Brain pericyte (primary cell): ENCODE measurements at regions not wholly inside any gene's neighbourhood (a gene's known extent, or its start where the extent isn't known, plus 50 kb on each side); places are given as distances from the start of the nearest gene placed in this dataset.
"Not testable (repeated sequence)": the region's sequence is repeated elsewhere in the genome, so short reads cannot be mapped to it uniquely, and the experiment has no call there.

Experiments used
- DNase-seq: peaks from one replicate; pipeline ENCODE4 v3.0.0-alpha.2; 2012; ENCODE audit warnings: low read depth, low spot score

GRCh38 chr2:234861841-234862735 lies 89.7 kb upstream of the SH3BP4 start:
- DNase-seq = no peak

- not testable (repeated sequence) for DNase-seq
These were observed 92.4 kb upstream of the SH3BP4 start for GRCh38 chr2:234859330-234859872.

GRCh38 chr2:234858790-234859329 lies 93.0 kb upstream of the SH3BP4 start:
- no peak for DNase-seq

GRCh38 chr2:234858145-234858544 lies 93.7 kb upstream of the SH3BP4 start:
- no peak for DNase-seq

- DNase-seq = no peak
These were observed 98.1 kb upstream of the SH3BP4 start for GRCh38 chr2:234853729-234854128.

GRCh38 chr2:234852941-234853340 lies 98.9 kb upstream of the SH3BP4 start:
- no peak for DNase-seq

GRCh38 chr2:234852035-234852434 lies 99.8 kb upstream of the SH3BP4 start:
- no peak for DNase-seq

- no peak for DNase-seq
These were observed 100.4 kb upstream of the SH3BP4 start for GRCh38 chr2:234851451-234851850.

- no peak for DNase-seq
These were observed 101.0 kb upstream of the SH3BP4 start for GRCh38 chr2:234850818-234851217.

- no peak for DNase-seq
These were observed 102.1 kb upstream of the SH3BP4 start for GRCh38 chr2:234849678-234850077.

GRCh38 chr2:234848578-234848977 lies 103.2 kb upstream of the SH3BP4 start:
- no peak for DNase-seq

- DNase-seq = no peak
These were observed 104.2 kb upstream of the SH3BP4 start for GRCh38 chr2:234847639-234848038.

GRCh38 chr2:234847364-234847635 lies 104.5 kb upstream of the SH3BP4 start:
- no peak for DNase-seq

GRCh38 chr2:234846599-234847363 lies 105.0 kb upstream of the SH3BP4 start:
- no peak for DNase-seq

GRCh38 chr2:234845602-234846590 lies 105.9 kb upstream of the SH3BP4 start:
- no peak for DNase-seq

GRCh38 chr2:234843411-234843810 lies 108.4 kb upstream of the SH3BP4 start:
- DNase-seq = no peak

- no peak for DNase-seq
These were observed 109.1 kb upstream of the SH3BP4 start for GRCh38 chr2:234842753-234843152.

- no peak for DNase-seq
These were observed 110.3 kb upstream of the SH3BP4 start for GRCh38 chr2:234841321-234842015.

- DNase-seq = peak; percentile 94
These were observed 111.5 kb upstream of the SH3BP4 start for GRCh38 chr2:234840336-234840735.

GRCh38 chr2:234839285-234839684 lies 112.5 kb upstream of the SH3BP4 start:
- DNase-seq = no peak

GRCh38 chr2:234836271-234836670 lies 115.5 kb upstream of the SH3BP4 start:
- no peak for DNase-seq
